GM23248 (cell line): ENCODE measurements at regions not wholly inside any gene's neighbourhood (a gene's known extent, or its start where the extent isn't known, plus 50 kb on each side); places are given as distances from the start of the nearest gene placed in this dataset.

ENCODE experiments used
- EZH2 ChIP-seq: fragments of 200-600 bp; sonication (generic); IDR thresholded peaks from 2 replicates; pipeline ENCODE4 v1.6.1; 2018; ENCODE audit warnings: antibody characterized with exemption, mild to moderate bottlenecking; ENCODE audit not compliant: insufficient read depth, poor library complexity, severe bottlenecking
- EZH2phosphoT487 ChIP-seq: fragments of 200-600 bp; sonication (generic); IDR thresholded peaks from 2 replicates; pipeline ENCODE4 v1.6.1; 2018; ENCODE audit warnings: antibody characterized with exemption, moderate library complexity, mild to moderate bottlenecking, low read depth; ENCODE audit not compliant: insufficient read depth

DNA sequence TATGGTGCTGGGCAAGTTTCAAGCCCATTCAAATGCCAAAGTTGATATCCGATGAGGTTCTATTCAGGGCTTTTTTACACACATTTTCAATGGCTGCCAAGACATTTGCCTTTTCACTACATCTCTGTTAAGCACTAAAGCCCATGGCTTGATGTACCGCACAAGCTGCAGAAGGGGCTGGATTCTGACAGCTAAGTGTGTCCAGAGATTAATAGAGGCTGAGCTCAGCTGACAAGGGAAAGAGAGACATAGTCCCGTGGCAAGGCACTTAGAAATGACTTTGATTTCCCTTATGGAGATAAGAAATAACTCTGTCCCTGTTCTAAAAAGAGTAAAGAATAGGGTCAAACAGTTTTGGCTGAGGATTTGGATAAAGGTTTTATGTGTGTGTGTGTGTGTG is 198.6 kb downstream of the DMRT2 start:
- TF ChIP-seq EZH2: no peak
- no peak for TF ChIP-seq EZH2phosphoT487
